Psoas muscle (tissue), 7 donors: ENCODE measurements at regions not wholly inside any gene's neighbourhood (a gene's known extent, or its start where the extent isn't known, plus 50 kb on each side); places are given as distances from the start of the nearest gene placed in this dataset.

ENCODE experiments used
- ATAC-seq, 4 donors: fragments of 200-7000 bp; cut with Tn5 transposase; one replicate each; pipeline ENCODE4 v1.9.1; 2020; ENCODE audit warnings: moderate library complexity in 3 of 4, mild to moderate bottlenecking in 2 of 4
- DNase-seq, 2 donors: peaks; one replicate each; pipeline ENCODE4 v3.0.0-alpha.2; 2020
- H3K27ac ChIP-seq: fragments of 200-600 bp; one replicate; pipeline ENCODE4 v1.8.0; 2022
- H3K27me3 ChIP-seq, 3 donors: fragments of 200-600 bp in 1 of 3; one replicate each; pipeline versions ENCODE4 v1.6.1 to v1.8.0; 2013 to 2022; ENCODE audit warnings: low read length in 2 of 3, mild to moderate bottlenecking in 2 of 3, moderate library complexity in 1 of 3; ENCODE audit not compliant: insufficient read depth in 3 of 3
- H3K36me3 ChIP-seq, 2 donors: fragments of 200-600 bp in 1 of 2; one replicate each; pipeline versions ENCODE4 v1.6.1 to v1.8.0; 2013 to 2022; ENCODE audit warnings: low read depth in 1 of 2, mild to moderate bottlenecking in 1 of 2, moderate library complexity in 1 of 2; ENCODE audit not compliant: insufficient read depth in 1 of 2
- H3K4me1 ChIP-seq: fragments of 200-600 bp; one replicate; pipeline ENCODE4 v1.8.0; 2022
- H3K4me3 ChIP-seq: fragments of 200-600 bp; one replicate; pipeline ENCODE4 v1.8.0; 2022; ENCODE audit warnings: mild to moderate bottlenecking
- H3K9me3 ChIP-seq: fragments of 200-600 bp; one replicate; pipeline ENCODE4 v1.8.0; 2022
- WGBS, 3 donors: extraction: QIAGEN DNeasy Blood & Tissue Kit; methylation state at CpG; one replicate each; pipeline versions ENCODE4 v1.1.6 to v1.1.7; 2013; 5-methylcytosine and 5-hydroxymethylcytosine counted together
- intact Hi-C, 2 donors: fragments of 100-400 bp; cut with DNase I; formaldehyde crosslinking; loops; one replicate each; pipeline versions ENCODE4 v1.11.0 to v1.14.2; 2022
- TF ChIP-seq, protein P1 (sequence below): fragments of 200-600 bp; IDR thresholded peaks from one replicate; pipeline ENCODE4 v1.8.0; 2022; ENCODE audit warnings: antibody characterized with exemption
- donor health status: healthy with polysubstance abuse.
- donor health status: DM: no; HTN: no; CAD: no; lungs with moderate emphysema.
- donor health status: Bipolar disorder and iron deficiency.
- donor health status: healthy.
- donor health status: DM: yes; HTN: yes; CAD: no.
- donor health status: DM: no; HTN: no; CAD: no.
- donor health status: DM: yes; HTN: yes; CAD: no.

DNA sequence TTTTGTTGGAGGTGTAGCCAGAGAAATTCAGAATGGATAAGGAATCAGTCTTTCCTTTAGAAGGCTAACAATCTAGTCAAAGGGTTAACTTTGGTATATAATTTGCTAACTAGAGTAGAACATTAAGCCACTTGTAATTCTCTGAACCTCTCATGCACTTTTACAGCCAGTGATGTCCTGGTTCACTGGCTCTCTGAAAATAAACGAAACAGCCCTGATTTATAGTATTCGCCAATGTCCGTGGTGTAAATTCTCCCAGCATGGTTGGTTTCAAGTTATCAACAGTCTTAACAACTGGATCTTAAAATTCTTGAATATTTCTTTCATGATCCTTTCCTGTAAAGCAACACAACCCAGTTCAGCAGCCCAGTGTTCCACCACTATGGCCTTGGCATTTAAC, 500.4 kb upstream of the CDIN1 start:
- Histone ChIP-seq H3K4me3 (no peak overlapping the region), H3K9me3 (peaks cover 15% of the 10 kb centered on the region), H3K36me3 (no peaks in the 10 kb centered on the region), H3K4me1 (no peaks in the 10 kb centered on the region), H3K27me3 (no peaks in the 10 kb centered on the region), H3K27ac (no peak overlapping the region)
- ATAC-seq (no peak), DNase-seq (no peak)
- TF ChIP-seq, protein P1, sequence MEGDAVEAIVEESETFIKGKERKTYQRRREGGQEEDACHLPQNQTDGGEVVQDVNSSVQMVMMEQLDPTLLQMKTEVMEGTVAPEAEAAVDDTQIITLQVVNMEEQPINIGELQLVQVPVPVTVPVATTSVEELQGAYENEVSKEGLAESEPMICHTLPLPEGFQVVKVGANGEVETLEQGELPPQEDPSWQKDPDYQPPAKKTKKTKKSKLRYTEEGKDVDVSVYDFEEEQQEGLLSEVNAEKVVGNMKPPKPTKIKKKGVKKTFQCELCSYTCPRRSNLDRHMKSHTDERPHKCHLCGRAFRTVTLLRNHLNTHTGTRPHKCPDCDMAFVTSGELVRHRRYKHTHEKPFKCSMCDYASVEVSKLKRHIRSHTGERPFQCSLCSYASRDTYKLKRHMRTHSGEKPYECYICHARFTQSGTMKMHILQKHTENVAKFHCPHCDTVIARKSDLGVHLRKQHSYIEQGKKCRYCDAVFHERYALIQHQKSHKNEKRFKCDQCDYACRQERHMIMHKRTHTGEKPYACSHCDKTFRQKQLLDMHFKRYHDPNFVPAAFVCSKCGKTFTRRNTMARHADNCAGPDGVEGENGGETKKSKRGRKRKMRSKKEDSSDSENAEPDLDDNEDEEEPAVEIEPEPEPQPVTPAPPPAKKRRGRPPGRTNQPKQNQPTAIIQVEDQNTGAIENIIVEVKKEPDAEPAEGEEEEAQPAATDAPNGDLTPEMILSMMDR: no peak
- intact Hi-C loops: no loop called here
- 56 to 63% (median 62%) methylated on average over 3 of the region's 3 CpGs for WGBS, 3 donors

DNA sequence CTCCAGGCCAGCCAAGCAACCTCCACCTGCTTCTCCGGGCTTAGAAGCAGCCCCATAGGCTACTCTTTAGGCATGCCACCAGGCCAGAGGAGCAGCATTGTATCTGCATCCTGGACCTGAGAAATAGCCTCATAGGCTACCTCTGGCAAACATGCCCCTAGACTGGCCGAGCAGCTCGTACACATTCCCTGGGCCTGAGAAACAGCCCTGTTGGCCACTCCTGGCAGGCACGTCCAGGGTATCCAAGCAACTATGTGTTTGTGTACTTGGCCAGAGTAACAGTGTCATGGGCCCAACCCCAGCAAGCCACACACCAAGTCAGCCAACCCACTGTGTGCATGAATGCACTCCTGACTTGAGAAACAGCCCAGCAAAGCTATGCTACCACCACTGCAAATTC, 498.7 kb upstream of the CDIN1 start:
- no peaks in the 10 kb centered on the region for H3K4me1 ChIP-seq
- H3K27ac ChIP-seq: no peak overlapping the region
- H3K4me3 ChIP-seq: no peak overlapping the region
- peaks cover 25% of the 10 kb centered on the region for H3K9me3 ChIP-seq
- H3K36me3 ChIP-seq: no peaks in the 10 kb centered on the region
- 40 to 59% (median 42%) methylated on average over 4 of the region's 4 CpGs for WGBS, 3 donors
- no peaks in the 10 kb centered on the region for H3K27me3 ChIP-seq
- ATAC-seq: no peak
- TF ChIP-seq, protein P1: no peak
- intact Hi-C loops: no loop called here
- no peak for DNase-seq

DNA sequence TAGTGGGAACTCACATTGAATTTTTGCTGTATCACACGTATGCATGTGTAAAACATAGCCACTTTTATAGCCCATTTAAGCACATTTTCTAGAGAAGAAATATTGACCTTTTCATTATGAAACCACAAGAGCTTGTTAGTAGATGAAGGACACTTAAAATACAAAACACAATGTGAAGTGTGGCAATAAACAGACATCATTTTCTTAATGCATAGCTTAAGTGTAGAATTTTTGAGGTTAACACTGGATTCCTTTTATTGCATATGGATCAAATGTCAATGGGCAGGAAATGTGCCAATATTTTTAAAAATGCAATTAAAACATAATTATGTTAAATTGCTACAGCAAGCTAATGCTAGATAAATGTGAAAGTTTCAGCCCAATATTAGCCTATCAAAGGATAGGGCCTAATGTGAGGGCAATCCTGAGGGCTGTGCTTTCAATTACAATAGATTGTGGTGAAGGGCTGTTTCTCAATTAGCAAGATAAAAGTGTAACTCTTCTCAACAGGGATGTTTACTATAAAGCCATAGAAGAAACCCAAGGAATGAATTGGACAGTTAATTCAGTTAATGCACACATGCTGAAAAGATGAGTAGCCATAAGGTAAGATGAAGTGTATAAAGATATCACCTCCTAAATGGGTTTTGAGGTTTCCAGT, 489.0 kb upstream of the CDIN1 start:
- intact Hi-C loops: no loop called here
- TF ChIP-seq, protein P1: no peak
- 63 to 72% (median 68%) methylated on average over 1 of the region's 1 CpG for WGBS, 3 donors

DNA sequence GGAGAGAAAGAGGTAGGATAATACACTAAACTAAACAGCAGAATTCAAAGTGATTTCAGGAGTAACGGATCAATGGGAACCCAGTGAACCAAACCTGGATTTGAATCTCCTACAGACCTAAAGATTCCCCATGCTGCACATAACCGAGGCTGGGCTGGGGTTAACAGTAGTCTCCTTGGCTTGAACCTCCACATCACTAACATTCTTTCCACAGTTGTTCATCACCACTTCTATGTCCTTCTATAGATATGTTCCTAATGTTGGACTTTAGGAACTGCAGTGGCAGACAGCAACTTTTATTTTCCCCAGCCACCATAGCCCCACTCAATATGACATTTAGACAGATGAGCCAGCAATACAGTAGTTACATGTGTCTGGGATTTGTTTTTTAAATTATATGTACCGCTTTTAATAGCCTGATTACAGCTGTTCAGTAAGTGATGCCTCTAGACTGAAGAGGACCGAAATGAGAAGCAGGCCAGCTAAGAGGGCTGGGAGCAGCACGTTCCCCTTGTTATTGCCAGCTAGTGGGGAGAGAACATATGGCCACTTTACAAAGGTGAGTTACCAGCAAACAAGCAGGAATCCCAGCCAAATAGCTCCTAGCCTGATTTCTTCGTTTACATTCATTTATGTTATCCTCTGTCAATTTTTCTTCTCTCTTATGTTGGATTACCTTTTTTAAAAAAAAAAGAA, 472.6 kb upstream of the CDIN1 start:
- DNase-seq (no peak), ATAC-seq (no peak)
- TF ChIP-seq, protein P1: no peak
- Histone ChIP-seq H3K9me3 (no peaks in the 10 kb centered on the region), H3K4me1 (no peaks in the 10 kb centered on the region), H3K27me3 (no peaks in the 10 kb centered on the region), H3K27ac (no peak overlapping the region), H3K4me3 (no peak overlapping the region), H3K36me3 (no peaks in the 10 kb centered on the region)
- WGBS, 3 donors: 42 to 53% (median 47%) methylated on average over 6 of the region's 6 CpGs
- intact Hi-C loops: no loop called here

More for the DNA sequence above, 489.0 kb upstream of the CDIN1 start:
- Histone ChIP-seq H3K4me3 (no peak overlapping the region), H3K36me3 (no peaks in the 10 kb centered on the region), H3K9me3 (peaks cover 3% of the 10 kb centered on the region), H3K27me3 (no peaks in the 10 kb centered on the region), H3K4me1 (no peaks in the 10 kb centered on the region), H3K27ac (no peak overlapping the region)
- DNase-seq (no peak), ATAC-seq (no peak)
